ENCODE measurements at regions not wholly inside any gene's neighbourhood (a gene's known extent, or its start where the extent isn't known, plus 50 kb on each side); places are given as distances from the start of the nearest gene placed in this dataset.

DNA sequence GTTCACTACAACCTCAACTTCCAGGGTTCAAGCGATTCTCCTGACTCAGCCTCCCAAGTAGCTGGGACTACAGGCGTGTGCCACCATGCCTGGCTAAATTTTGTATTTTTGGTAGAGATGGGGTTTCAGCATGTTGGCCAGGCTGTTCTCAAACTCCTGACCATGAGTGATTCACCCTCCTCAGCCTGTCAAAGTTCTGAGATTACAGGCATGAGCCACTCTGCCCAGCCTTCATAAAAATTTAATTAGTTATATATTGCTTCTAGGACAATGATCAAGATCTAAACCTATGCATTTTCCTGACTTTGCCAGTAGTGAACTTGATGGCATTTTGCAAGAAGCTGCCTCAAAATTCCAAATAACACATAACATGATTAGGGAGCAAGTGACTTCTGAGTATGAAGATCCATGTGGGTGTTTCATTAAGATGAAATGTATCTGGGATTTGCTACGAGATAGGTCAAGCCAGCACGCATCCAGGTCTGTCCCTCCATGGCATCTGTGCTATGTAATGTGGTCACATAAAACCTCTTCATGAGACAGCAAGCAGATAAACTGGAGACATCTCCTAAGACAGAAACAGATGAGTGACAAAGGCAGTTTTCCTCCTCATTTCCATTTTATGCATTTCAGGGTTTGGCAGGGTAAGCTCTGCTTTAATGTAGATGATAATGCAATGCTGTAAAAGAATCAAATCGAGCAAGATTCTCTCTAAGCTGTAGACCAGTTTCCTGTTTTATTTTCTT lies 319.4 kb upstream of the ATP2B1 start:
- DNase-seq (ENCODE audit: low read depth): no peak

DNA sequence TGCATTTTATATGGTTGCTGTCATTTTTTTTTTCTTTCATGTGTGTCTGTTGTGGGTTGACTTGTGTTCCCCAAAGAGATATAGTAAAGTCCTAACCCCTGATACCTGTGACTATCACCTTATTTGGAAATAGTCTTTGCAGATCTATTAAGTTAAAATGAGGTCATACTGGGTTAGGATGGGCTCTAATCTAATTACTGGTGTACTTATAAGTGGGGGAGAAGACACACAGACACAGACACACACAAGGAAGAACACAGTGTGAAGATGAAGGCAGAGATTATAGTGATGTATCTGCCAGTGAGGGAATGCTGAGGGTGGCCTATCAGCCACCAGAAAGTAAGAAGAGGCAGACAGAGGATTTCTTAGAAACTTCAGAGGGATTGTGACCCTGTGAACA lies 318.4 kb upstream of the ATP2B1 start:
- DNase-seq (ENCODE audit: low read depth): no peak

DNA sequence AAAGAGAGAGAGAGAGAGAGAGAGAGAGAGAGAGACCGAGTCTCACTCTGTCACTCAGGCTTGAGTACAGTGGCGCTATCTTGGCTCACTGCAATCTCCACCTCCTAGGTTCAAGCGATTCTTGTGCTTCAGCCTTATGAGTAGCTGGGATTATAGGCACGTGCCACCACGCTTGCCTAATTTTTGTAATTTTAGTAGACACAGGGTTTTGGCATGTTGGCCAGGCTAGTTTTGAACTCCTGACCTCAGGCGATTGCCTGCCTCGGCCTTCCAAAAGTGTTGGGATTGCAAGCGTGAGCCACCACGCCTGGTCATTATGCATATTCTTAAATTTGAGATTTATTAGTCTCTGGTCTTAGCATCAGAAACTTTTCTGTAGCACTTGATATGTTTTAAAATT lies 317.9 kb upstream of the ATP2B1 start:
- DNase-seq (ENCODE audit: low read depth): no peak

DNA sequence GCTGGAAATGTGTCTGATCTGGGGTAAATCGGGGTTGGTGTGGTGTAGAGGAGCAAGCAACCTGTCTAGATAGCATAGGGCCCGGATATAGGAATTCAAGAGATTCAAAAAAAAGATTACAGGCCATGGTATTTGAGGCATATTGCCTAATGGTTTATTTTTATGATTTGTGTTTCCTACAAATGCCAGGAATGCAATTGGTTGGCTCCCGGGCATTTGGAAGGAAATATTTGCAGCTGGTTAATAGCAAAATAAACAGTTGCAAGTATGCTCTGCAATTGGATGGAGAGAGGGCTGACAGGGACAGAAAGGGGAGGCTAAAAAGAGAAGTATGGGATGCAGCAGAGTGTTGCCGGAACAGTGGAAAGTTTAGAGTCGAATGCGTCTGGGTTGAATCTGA lies 315.6 kb upstream of the ATP2B1 start:
- no peak for DNase-seq (ENCODE audit: low read depth)

DNA sequence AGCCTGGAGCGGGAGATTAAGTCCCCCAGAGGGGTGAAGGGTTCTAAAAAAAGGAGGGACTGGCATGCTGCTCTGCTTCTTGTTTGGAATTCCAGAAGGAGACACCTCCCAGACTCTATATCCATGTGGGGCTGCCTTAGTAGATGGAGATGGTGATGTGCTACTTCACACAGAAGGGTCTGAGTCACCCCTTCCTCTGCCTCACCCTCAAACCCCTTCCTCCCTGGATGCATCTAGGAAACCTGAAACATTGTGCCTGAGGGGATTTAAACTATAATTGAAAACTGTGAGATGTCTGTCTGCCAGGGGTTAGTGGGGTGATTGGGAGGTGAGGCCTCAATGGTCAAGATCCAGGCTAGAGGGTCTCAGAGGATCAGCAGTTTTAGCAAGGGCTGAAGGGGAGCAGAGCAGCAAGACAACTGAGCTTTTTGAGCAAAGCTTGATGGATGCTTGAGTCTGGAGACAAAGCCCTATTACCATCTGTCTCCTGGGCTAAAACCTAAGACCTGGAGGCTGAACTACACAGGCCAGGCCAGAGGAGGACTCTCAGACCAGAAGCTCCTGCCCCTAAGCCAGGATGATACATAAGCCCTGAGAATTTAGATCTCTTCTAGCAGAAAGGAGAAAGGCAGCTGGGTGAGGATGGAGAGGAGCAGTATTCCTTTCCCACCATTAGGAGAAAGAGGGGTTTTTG lies 314.7 kb upstream of the ATP2B1 start:
- no peak for DNase-seq (ENCODE audit: low read depth)

DNA sequence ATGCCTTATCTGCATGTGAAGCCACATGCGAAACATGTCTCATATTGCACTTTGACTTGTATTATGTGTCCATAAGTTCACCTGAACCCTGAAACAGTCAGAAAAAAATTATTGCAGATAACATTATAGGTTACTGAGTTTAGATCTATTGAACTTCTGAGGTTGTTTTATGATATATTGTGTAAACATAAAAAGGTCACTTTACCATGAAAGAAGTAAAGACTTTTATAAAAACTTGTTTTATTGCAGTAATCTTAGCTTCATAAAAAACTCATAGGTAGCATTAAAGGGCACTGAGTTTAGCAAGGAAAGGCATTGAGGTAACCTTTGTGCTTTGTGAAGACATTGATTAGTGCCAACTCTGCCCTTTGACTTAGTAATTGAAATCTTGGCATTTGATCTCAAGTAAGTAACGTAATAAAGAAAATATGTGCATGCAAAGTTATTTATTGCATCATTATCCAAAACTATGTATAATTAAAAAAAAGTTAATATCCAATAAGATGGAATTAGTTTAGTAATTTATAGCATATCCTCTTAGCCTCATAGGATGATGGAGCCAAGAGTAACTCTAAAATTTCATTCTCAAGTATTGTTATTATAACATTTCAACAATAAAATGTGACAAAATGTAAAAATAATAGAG lies 313.3 kb upstream of the ATP2B1 start:
- DNase-seq (ENCODE audit: low read depth): no peak

DNA sequence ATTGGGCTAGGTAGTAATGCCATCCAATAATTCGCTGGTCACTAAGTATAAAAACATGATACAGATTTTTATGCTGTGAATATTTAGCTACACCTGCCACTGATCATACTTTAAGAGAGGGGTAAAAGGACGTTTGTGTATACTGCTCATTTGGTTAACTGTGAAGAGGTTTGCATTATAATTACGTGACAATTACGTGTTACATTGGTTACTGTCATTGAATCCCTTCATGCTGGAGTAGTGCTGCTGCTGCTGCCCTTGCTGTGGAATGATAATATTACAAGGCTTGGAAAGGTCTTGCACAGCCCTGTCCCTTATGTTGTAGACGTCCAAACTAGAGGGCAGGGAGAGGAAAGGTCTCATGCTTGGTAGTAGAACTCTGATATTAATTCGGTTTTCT lies 312.2 kb upstream of the ATP2B1 start:
- DNase-seq (ENCODE audit: low read depth): no peak

DNA sequence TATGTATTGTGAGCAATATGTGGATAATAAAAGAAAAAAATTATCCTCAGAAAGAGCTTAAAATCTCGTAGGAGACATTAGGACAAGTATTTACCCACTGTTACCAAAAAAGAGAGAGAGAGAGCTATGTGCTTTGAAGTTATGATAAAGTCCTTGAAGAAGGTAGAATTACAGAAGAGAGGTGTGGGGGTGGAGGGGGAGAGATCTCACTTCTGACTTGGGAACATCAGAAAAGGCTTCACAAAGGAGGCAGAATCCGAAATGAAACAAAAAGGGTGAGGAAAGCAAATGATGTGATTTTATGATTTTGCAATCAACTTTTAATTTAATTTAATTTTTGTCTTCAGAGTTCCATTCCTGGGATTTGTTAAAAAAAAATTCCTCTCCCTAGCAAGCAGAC lies 311.8 kb upstream of the ATP2B1 start:
- no peak for DNase-seq (ENCODE audit: low read depth)

DNA sequence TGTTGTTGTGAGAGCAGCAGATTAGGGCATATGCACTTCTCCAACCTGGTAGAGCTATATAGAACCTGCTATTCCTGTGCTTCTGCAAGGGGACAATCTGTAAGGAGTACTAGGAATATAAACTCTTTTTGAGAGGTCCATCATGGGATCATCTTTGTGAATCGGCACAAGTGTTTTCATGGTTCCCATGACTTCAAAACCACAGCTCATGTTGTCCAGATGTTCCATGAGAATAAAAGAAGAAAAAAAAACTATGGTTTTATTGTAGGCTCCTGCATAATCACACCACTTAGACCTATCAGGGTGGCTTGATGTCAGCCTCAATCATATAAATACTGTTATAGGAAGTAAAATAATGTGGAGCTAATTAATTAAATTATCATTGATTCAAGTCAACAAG lies 311.4 kb upstream of the ATP2B1 start:
- no peak for DNase-seq (ENCODE audit: low read depth)

DNA sequence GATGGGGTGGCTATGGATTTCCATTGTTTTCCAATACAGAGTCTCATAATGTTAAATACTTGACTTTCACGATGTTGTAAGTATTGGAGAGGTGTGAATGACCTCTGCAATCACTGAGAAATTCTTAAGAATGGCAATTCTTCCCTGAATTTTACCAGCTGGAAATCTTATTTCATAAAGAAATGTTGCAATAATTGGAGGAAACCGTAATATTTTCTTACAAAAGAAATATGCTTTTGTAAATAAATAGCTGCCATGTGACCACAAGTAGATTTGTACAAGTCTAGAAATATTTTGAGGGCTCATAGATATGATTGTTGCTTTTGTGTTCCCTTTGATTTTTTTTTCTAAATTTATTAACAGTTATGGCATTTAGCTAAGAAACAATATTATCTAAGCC lies 308.7 kb upstream of the ATP2B1 start:
- DNase-seq (ENCODE audit: low read depth): no peak

DNA sequence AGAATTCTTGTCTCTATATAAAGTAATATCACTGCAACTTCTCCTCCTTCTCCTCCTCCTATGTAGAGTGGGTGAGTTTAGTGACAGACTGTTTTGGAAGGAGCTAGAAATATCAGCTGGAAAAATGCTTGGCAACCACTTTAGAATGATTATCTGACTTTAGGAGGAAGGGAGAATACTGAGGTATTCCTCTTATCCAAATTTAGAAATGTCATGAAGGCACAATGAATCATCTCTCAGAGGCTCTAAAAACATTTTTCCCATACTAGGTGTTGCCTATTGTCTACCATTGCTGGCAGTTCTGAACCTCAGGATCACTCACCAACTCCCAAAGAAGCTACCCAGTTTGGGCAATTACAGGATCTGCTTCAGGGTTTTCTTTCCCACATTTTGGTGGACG lies 306.6 kb upstream of the ATP2B1 start:
- no peak for DNase-seq (ENCODE audit: low read depth)

DNA sequence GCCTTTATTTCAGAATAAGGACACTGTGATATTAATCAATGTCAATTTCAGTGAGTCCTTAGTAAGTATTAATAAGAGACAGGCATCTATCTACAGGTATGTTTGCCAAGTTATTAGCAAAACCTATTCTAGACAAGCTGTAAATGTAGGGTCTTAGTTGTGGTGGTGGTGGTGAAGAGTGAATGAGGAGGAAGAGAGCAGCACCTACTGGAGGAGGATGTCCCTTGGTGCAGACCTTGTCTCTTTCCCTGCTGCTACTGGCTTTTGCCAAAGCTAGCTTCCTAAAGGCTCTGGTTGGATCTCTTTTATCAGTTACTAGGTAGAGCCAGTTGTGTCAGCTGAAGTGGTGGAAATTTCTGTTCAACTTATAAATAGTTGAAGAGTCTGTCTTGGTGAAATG lies 304.8 kb upstream of the ATP2B1 start:
- no peak for DNase-seq (ENCODE audit: low read depth)

DNA sequence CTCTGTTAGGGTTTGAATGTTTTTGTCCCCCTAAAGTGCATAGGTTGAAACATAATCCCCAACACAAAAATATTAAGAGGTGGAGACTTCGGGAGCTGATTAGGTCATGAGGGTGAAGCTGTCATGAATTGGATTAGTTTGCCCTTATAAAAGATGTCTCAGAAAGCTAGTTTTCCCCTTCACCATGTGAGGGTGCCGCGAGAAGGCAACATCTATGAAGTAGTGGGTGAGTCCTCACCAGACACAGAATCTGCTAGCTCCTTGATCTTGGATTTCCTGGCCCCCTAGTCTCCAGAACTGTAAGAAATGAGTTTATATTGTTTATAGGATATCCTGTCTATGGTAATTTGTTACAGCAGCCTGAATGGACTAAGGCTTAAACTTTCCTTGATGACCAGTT lies 301.5 kb upstream of the ATP2B1 start:
- DNase-seq (ENCODE audit: low read depth): no peak

DNA sequence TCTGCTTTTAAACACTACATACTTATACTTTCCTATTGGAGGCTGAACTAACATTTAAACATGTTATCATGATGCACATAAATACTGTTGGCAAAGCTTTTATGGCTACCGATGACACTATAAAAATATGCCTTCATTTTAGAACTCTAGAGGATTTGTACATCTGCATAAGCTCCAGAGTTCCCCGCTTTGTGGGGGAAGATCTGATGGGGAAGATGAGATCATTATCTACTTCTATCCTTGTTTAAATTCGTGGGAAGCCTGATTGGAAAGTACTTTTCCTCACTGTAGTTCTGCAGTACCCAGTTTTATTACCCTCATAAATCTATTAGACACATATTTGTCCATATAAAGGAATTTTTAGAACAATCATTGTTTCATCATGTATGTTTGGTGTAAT lies 299.6 kb upstream of the ATP2B1 start:
- no peak for DNase-seq (ENCODE audit: low read depth)

DNA sequence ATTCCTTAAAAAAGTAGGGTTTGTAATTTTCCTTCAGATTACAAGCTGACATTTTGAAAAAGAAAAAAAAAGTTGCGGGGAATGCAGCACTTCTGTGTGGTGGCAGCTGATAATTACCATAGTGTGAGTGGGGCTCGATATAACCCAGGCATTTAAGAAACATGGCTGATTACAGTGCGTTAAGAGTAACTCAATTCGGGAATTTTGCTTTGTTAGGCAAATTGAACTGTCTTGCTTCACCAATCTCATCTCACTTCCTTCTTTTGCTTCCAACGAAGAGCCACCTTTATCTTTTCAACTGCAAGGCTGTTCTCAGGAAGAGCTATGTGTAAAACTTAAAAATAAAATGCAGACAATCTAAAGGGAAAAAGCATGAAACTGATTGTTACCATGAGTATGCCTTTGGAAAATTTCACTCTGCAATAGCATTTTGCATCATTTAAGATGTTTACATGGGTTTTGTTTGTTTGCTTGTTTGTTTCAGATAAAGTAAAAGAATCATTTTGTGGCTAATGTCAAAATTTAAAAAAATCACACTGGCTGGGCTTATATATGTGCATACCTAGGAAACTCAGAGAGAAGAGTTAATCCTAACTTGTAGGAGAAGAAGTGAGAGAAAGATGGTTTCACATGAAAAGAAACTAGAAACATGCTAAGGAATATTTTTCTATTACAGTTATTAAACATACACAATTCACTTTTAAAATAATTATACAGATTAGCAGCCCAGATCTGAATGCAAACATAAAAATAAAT lies 295.9 kb upstream of the ATP2B1 start:
- DNase-seq (ENCODE audit: low read depth): no peak

DNA sequence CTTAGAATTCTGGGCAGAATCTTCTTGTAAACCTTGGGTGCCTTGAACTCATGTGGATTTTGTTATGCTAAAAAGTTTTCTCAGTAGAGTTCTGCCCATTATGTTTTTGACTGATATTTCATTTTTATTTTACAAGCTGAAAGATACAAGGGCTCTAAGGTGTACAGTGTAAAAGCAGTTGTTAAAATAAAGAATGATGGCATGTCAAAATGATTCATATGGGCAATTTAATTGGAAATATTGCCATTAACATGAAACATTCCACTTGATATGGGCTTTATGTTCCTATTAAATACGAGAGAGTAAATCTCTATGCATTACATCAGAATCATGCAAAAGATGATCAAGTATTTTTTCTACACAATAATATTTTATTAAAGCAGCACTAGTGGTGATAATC lies 295.1 kb upstream of the ATP2B1 start:
- no peak for DNase-seq (ENCODE audit: low read depth)

DNA sequence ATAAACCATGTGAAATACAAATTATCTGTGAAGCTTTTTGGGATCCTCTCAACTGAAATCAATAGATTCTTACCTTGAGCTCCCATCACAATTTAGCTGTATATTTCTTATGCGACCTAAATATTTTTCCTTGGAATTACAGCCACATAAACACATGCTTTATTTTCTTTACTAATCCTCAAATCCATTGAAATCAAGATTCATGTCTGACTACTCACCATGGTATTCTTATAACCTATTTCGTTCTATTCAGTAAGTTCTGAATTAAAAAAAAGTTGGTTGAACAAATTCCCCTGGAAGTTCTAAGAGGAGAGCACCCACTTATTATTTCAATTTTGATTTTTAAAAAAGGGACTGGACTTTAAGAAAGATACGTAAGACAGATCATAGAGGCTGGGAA lies 292.1 kb upstream of the ATP2B1 start:
- DNase-seq (ENCODE audit: low read depth): no peak

DNA sequence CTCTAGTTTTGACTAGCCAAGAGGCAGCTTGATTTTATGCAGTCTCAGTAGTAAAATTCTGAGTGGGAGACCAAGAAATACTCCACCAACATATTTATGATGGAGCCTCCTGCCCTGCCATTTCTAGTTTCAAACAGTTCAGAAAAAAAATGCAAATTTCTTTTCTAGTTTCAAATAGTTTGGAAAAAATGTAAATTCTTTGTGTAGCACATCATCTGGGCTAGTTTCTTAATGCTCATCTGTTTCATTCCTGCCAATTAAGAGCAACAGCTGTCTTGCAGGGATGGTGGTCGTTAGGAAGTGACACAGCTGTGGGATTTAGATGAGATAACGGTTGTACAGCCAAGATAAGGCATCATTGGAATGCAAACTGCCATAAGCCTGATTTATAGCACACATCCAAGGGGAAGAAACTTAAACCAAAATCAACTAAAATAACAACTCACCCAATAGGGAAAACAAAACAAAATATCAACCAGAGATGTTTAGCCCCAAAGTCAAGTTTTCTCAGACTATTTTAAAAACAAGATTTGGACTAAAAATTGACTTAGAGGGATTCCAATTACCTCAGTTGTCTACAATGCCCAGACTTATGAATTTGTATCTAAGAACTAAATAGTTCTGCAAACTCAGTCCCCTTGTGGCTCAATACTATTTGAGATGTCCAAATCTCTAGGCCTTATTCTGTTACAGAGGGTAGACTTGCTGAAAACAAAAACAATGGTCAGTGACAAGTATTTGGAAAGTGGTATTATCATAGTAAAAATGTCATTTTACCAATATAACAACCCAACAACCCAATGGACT lies 291.3 kb upstream of the ATP2B1 start:
- no peak for DNase-seq (ENCODE audit: low read depth)

DNA sequence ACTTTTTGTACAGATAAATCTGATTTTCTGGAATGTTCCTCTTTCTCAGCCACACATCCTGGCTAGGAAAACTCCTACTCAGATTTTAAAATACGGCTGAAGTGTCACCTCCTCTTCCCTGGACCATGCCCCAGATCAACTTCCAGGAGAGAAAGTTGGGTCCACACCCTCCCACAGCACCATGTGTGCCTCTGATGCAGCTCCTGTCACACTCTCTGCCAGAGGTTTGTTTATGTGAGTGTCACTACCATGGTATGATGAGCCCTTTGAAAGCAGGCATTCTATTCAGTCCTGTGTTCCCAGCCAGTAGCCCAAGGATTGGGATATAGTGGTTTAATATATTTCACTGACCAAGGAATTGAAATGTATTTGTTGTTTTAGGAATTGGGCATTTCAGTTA lies 287.2 kb upstream of the ATP2B1 start:
- no peak for DNase-seq (ENCODE audit: low read depth)

DNA sequence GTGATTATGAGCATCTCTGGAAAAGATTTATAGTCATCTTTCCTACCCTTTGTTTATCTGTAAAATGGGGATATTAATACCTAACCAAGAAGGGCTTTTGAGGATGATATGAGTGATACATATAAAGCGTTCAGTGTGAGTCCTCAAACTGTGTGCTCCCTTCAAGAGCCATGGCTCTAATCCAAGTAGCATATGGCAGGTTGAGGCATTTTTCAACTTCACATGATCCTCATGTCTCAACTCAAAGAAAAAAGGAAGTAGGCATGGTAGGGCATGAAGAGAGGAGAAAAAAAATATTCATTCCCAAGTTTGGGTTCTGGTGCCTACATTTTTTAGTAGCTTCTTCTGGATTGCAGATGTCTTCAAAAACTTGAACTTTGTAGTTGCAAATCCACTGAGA lies 286.3 kb upstream of the ATP2B1 start:
- no peak for DNase-seq (ENCODE audit: low read depth)

DNA sequence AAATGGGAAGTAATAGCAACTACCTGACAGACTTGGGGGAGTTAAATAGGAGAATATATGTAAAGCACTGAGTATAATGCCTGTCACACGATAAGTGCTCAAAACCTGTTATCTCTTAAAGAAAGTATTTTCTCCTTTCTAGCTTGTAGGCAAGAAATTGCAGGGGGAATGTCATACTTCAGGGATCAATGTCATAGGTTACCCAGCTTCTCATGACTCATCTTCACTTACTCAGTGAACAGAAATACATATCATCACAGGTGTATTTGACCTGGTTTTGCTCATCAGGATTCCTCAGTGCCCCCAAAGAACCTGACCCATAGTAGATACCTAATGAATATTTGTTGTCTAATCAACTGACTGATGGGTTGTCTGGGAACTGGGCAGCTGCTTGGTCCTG lies 285.0 kb upstream of the ATP2B1 start:
- no peak for DNase-seq (ENCODE audit: low read depth)

Measured in stimulated activated CD8-positive, alpha-beta memory T cell treated with anti-CD3 and anti-CD28 coated beads, Interleukin-12 subunit alpha, Interleukin-12 subunit beta, amount 100 ng/mL, for 4 hours (primary cell).